ENCODE measurements at regions not wholly inside any gene's neighbourhood (a gene's known extent, or its start where the extent isn't known, plus 50 kb on each side); places are given as distances from the start of the nearest gene placed in this dataset.

DNA sequence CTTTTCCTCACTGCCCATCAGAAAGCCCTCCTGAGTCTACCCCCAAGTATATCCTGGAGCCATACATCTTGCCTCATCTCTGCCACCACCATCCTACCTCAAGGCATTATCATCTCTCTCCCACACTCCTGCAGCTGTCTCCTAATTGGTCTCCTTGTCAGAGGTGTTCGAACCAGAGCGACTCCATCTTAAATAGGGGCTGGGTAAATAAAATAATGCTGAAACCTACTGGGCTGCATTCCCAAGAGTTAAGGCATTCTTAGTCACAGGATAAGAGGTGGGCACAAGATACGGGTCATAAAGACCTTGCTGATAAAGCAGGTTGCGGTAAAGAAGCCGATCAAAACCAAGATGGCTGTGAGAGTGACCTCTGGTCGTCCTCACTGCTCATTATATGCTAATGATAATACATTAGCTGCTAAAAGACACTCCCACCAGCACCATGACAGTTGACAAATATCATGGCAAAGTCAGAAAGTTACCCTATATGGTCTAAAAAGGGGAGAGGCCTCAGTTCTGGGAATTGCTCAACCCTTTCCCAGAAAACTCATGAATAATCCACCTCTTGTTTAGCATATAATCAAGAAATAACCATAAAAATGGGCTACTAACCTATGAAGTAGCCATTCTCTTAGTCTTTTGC lies 97.0 kb upstream of the C16orf82 start:
- TF ChIP-seq, protein P1, sequence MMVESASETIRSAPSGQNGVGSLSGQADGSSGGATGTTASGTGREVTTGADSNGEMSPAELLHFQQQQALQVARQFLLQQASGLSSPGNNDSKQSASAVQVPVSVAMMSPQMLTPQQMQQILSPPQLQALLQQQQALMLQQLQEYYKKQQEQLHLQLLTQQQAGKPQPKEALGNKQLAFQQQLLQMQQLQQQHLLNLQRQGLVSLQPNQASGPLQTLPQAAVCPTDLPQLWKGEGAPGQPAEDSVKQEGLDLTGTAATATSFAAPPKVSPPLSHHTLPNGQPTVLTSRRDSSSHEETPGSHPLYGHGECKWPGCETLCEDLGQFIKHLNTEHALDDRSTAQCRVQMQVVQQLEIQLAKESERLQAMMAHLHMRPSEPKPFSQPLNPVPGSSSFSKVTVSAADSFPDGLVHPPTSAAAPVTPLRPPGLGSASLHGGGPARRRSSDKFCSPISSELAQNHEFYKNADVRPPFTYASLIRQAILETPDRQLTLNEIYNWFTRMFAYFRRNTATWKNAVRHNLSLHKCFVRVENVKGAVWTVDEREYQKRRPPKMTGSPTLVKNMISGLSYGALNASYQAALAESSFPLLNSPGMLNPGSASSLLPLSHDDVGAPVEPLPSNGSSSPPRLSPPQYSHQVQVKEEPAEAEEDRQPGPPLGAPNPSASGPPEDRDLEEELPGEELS (CRISPR knock-in tag; IDR thresholded peaks at IDR 0.05) = no peak
- TF ChIP-seq, protein P2, sequence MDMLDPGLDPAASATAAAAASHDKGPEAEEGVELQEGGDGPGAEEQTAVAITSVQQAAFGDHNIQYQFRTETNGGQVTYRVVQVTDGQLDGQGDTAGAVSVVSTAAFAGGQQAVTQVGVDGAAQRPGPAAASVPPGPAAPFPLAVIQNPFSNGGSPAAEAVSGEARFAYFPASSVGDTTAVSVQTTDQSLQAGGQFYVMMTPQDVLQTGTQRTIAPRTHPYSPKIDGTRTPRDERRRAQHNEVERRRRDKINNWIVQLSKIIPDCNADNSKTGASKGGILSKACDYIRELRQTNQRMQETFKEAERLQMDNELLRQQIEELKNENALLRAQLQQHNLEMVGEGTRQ (CRISPR knock-in tag; IDR thresholded peaks at IDR 0.05) = no peak
- TF ChIP-seq, protein P3, sequence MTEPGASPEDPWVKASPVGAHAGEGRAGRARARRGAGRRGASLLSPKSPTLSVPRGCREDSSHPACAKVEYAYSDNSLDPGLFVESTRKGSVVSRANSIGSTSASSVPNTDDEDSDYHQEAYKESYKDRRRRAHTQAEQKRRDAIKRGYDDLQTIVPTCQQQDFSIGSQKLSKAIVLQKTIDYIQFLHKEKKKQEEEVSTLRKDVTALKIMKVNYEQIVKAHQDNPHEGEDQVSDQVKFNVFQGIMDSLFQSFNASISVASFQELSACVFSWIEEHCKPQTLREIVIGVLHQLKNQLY (CRISPR knock-in tag; IDR thresholded peaks at IDR 0.05) = no peak
- no peak for TF ChIP-seq GRHL2 (CRISPR knock-in tag; IDR thresholded peaks at IDR 0.05; ENCODE audit: insufficient replicate concordance, severe bottlenecking)
